ENCODE measurements at regions not wholly inside any gene's neighbourhood (a gene's known extent, or its start where the extent isn't known, plus 50 kb on each side); places are given as distances from the start of the nearest gene placed in this dataset.

GRCh38 chr2:133975135-133975534 is 278.7 kb upstream of the MGAT5 start:
- TF ChIP-seq, protein P1, sequence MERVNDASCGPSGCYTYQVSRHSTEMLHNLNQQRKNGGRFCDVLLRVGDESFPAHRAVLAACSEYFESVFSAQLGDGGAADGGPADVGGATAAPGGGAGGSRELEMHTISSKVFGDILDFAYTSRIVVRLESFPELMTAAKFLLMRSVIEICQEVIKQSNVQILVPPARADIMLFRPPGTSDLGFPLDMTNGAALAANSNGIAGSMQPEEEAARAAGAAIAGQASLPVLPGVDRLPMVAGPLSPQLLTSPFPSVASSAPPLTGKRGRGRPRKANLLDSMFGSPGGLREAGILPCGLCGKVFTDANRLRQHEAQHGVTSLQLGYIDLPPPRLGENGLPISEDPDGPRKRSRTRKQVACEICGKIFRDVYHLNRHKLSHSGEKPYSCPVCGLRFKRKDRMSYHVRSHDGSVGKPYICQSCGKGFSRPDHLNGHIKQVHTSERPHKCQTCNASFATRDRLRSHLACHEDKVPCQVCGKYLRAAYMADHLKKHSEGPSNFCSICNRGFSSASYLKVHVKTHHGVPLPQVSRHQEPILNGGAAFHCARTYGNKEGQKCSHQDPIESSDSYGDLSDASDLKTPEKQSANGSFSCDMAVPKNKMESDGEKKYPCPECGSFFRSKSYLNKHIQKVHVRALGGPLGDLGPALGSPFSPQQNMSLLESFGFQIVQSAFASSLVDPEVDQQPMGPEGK (CRISPR knock-in tag; IDR thresholded peaks at IDR 0.05; ENCODE audit: borderline replicate concordance), result no peak
- no peak for TF ChIP-seq BACH2 (CRISPR knock-in tag; IDR thresholded peaks at IDR 0.05; ENCODE audit: borderline replicate concordance)
- no peak for TF ChIP-seq RARB (CRISPR knock-in tag; IDR thresholded peaks at IDR 0.05)

All from SK-N-SH treated with all-trans-retinoic acid at 6 μM for 48 hours (cell line).